ENCODE measurements at regions not wholly inside any gene's neighbourhood (a gene's known extent, or its start where the extent isn't known, plus 50 kb on each side); places are given as distances from the start of the nearest gene placed in this dataset.

GRCh38 chr2:64400105-64400728, 53.7 kb upstream of the LGALSL start:
- no peak for DNase-seq (ENCODE audit: low read depth, low spot score)
- no peak overlapping the region for H3K4me3 Mint-ChIP-seq
- TF ChIP-seq CTCF (conservative IDR thresholded peaks at IDR 0.05) = no peak
- H3K27ac Mint-ChIP-seq (ENCODE audit: unreplicated experiment) = peak overlapping the region; percentile 93
- H3K9me3 Mint-ChIP-seq = peaks cover 10% of the 10 kb centered on the region
- peaks cover 65% of the 10 kb centered on the region for H3K4me1 Mint-ChIP-seq
- no peaks in the 10 kb centered on the region for H3K36me3 Mint-ChIP-seq (ENCODE audit: low read depth)
- H3K27me3 Mint-ChIP-seq (ENCODE audit: low read depth) = no peaks in the 10 kb centered on the region

- no peak overlapping the region for H3K4me3 Mint-ChIP-seq
Observed at GRCh38 chr2:64400733-64401528, 53.0 kb upstream of the LGALSL start.

GRCh38 chr2:64401529-64401880, 52.5 kb upstream of the LGALSL start:
- TF ChIP-seq CTCF (conservative IDR thresholded peaks at IDR 0.05) = no peak
- Mint-ChIP-seq H3K36me3 (ENCODE audit: low read depth) (no peaks in the 10 kb centered on the region), H3K4me1 (peaks cover 78% of the 10 kb centered on the region), H3K9me3 (peaks cover 10% of the 10 kb centered on the region), H3K4me3 (no peak overlapping the region), H3K27me3 (ENCODE audit: low read depth) (no peaks in the 10 kb centered on the region), H3K27ac (ENCODE audit: unreplicated experiment) (peak overlapping the region; percentile 75)
- no peak for DNase-seq (ENCODE audit: low read depth, low spot score)

More at GRCh38 chr2:64400733-64401528, 53.0 kb upstream of the LGALSL start:
- no peaks in the 10 kb centered on the region for H3K27me3 Mint-ChIP-seq (ENCODE audit: low read depth)
- peak overlapping the region; percentile 93 for H3K27ac Mint-ChIP-seq (ENCODE audit: unreplicated experiment)
- peaks cover 10% of the 10 kb centered on the region for H3K9me3 Mint-ChIP-seq
- no peak for TF ChIP-seq CTCF (conservative IDR thresholded peaks at IDR 0.05)
- H3K4me1 Mint-ChIP-seq = peaks cover 72% of the 10 kb centered on the region
- no peaks in the 10 kb centered on the region for H3K36me3 Mint-ChIP-seq (ENCODE audit: low read depth)
- no peak for DNase-seq (ENCODE audit: low read depth, low spot score)

- Mint-ChIP-seq H3K9me3 (peaks cover 6% of the 10 kb centered on the region), H3K36me3 (ENCODE audit: low read depth) (no peaks in the 10 kb centered on the region), H3K27me3 (ENCODE audit: low read depth) (no peaks in the 10 kb centered on the region), H3K4me1 (peaks cover 89% of the 10 kb centered on the region), H3K27ac (ENCODE audit: unreplicated experiment) (peak overlapping the region; percentile 89), H3K4me3 (peak overlapping the region; percentile 50)
- DNase-seq (ENCODE audit: low read depth, low spot score) = no peak
- TF ChIP-seq CTCF (conservative IDR thresholded peaks at IDR 0.05) = no peak
Observed at GRCh38 chr2:64402876-64403275, 51.1 kb upstream of the LGALSL start.

- peak overlapping the region; percentile 99 for H3K27ac Mint-ChIP-seq (ENCODE audit: unreplicated experiment)
- peak overlapping the region; percentile 87 for H3K4me3 Mint-ChIP-seq
Observed at GRCh38 chr2:64403426-64403825, 50.5 kb upstream of the LGALSL start.

More at GRCh38 chr2:64403426-64403825, 50.5 kb upstream of the LGALSL start:
- TF ChIP-seq CTCF (conservative IDR thresholded peaks at IDR 0.05) = no peak
- H3K4me1 Mint-ChIP-seq = peaks cover 88% of the 10 kb centered on the region
- H3K9me3 Mint-ChIP-seq = peaks cover 6% of the 10 kb centered on the region
- H3K36me3 Mint-ChIP-seq (ENCODE audit: low read depth) = no peaks in the 10 kb centered on the region
- no peaks in the 10 kb centered on the region for H3K27me3 Mint-ChIP-seq (ENCODE audit: low read depth)
- no peak for DNase-seq (ENCODE audit: low read depth, low spot score)
